Endothelial cell of umbilical vein (primary cell): ENCODE measurements at regions not wholly inside any gene's neighbourhood (a gene's known extent, or its start where the extent isn't known, plus 50 kb on each side); places are given as distances from the start of the nearest gene placed in this dataset.

Experiments
- BruUV-seq: library from RNA; stranded (reverse); fragments of 400-500 nt; replicated peaks from 2 replicates; lab custom pipeline; 2021; lab: Mats Ljungman, UMichigan
- CTCF ChIA-PET: fragments of 300-600, 350-600 bp; sonication (Branson Sonifier 250); formaldehyde crosslinking; loops from one replicate; lab custom pipeline; 2021; ENCODE audit warnings: antibody characterized with exemption, inconsistent platforms; lab: Charles Lee
- POLR2A ChIA-PET: fragments of 300-600, 350-600 bp; sonication (Branson Sonifier 250); formaldehyde crosslinking; loops from one replicate; lab custom pipeline; 2021; ENCODE audit warnings: antibody characterized with exemption, inconsistent platforms; lab: Charles Lee
- DNase-seq: peaks from one replicate; pipeline ENCODE4 v3.0.0-alpha.2; 2011; ENCODE audit warnings: low read depth, low spot score
- FAIRE-seq: peaks from 2 replicates; lab custom pipeline; 2011; peaks lifted over from hg19 to GRCh38; lab: Jason Lieb, UNC
- H2AFZ ChIP-seq: 2 replicates; pipeline ENCODE4 v1.6.0; 2012; ENCODE audit warnings: low read depth, low read length, control low read depth, inconsistent platforms
- H3K27ac ChIP-seq: 2 replicates; pipeline ENCODE4 v1.5.1; 2011; ENCODE audit warnings: low read depth, mild to moderate bottlenecking, control low read depth, low read length, moderate library complexity; ENCODE audit not compliant: insufficient read depth
- H3K27me3 ChIP-seq, 2 experiments: 2 replicates each; pipeline versions ENCODE4 v1.6.0 to v1.6.1; 2011; ENCODE audit warnings: low read length in 2 of 2, mixed read lengths in 1 of 2; ENCODE audit not compliant: control insufficient read depth in 2 of 2, insufficient read depth in 2 of 2
- H3K36me3 ChIP-seq, 2 experiments: 2 replicates in 1 of 2; 3 replicates in 1 of 2; pipeline ENCODE4 v1.5.1; 2011; ENCODE audit warnings: low read length in 2 of 2, mild to moderate bottlenecking in 1 of 2, moderate library complexity in 1 of 2; ENCODE audit not compliant: control insufficient read depth in 2 of 2, insufficient read depth in 2 of 2; ENCODE audit errors: extremely low read depth in 1 of 2
- H3K4me1 ChIP-seq: 3 replicates; pipeline ENCODE4 v1.5.1; 2011; ENCODE audit warnings: mild to moderate bottlenecking, low read length; ENCODE audit not compliant: control insufficient read depth, insufficient read depth; ENCODE audit errors: extremely low read depth
- H3K4me2 ChIP-seq: 2 replicates; pipeline ENCODE4 v1.6.1; 2011; ENCODE audit warnings: low read length, control low read depth, mixed read lengths; ENCODE audit not compliant: insufficient read depth
- H3K4me3 ChIP-seq, 3 experiments: fragments of 200-600 bp in 1 of 3; sonication (generic), shearing (Covaris generic) in 1 of 3; replicated peaks in 1 of 3; 2 replicates each; pipeline ENCODE4 v1.5.1; 2011 to 2016; ENCODE audit warnings: control low read depth in 3 of 3, low read length in 3 of 3, mild to moderate bottlenecking in 2 of 3, inconsistent platforms in 1 of 3, low read depth in 1 of 3, moderate library complexity in 1 of 3; ENCODE audit not compliant: insufficient read depth in 1 of 3
- H3K79me2 ChIP-seq: 2 replicates; pipeline ENCODE4 v1.6.0; 2012; ENCODE audit warnings: low read length, inconsistent platforms; ENCODE audit not compliant: control insufficient read depth, insufficient read depth
- H3K9ac ChIP-seq: replicated peaks from 2 replicates; pipeline ENCODE3; 2011; ENCODE audit warnings: low read length, control low read depth; ENCODE audit not compliant: insufficient read depth; ENCODE audit errors: extremely low read depth
- H3K9me1 ChIP-seq: replicated peaks from 3 replicates; pipeline ENCODE4 v1.6.0; 2011; ENCODE audit warnings: mild to moderate bottlenecking, low read length; ENCODE audit not compliant: control insufficient read depth, insufficient read depth; ENCODE audit errors: extremely low read depth
- H3K9me3 ChIP-seq: replicated peaks from 2 replicates; pipeline ENCODE4 v1.5.1; 2012; ENCODE audit warnings: low read length, inconsistent platforms; ENCODE audit not compliant: control insufficient read depth, insufficient read depth
- H4K20me1 ChIP-seq: replicated peaks from 2 replicates; pipeline ENCODE3; 2011; ENCODE audit warnings: mild to moderate bottlenecking, low read length; ENCODE audit not compliant: control insufficient read depth, insufficient read depth; ENCODE audit errors: extremely low read depth
- FOS ChIP-seq: IDR thresholded peaks from 2 replicates; pipeline ENCODE4 v1.6.1; 2011; ENCODE audit warnings: mild to moderate bottlenecking, low read length, moderate library complexity, borderline replicate concordance; ENCODE audit not compliant: insufficient read depth
- GATA2 ChIP-seq: IDR thresholded peaks from 2 replicates; pipeline ENCODE4 v1.7.0; 2011; ENCODE audit warnings: low read depth, mild to moderate bottlenecking, moderate library complexity, mixed read lengths, low read length; ENCODE audit not compliant: insufficient read length, insufficient read depth
- JUN ChIP-seq: IDR thresholded peaks from 2 replicates; pipeline ENCODE4 v1.6.1; 2011; ENCODE audit warnings: borderline replicate concordance, low read depth; ENCODE audit not compliant: insufficient read length, insufficient read depth
- POLR2A ChIP-seq: IDR thresholded peaks from 2 replicates; pipeline ENCODE4 v1.6.1; 2012; ENCODE audit warnings: low read depth, mild to moderate bottlenecking, control low read depth, low read length
- POLR2AphosphoS5 ChIP-seq: IDR thresholded peaks from 2 replicates; pipeline ENCODE4 v1.6.1; 2012; ENCODE audit warnings: low read depth, mild to moderate bottlenecking, control low read depth, low read length, moderate library complexity; ENCODE audit not compliant: insufficient read depth
- dilution Hi-C: fragments of 300-500 bp; cut with MboI; formaldehyde crosslinking; loops from one replicate; pipeline ENCODE4 v1.15.0; 2019; ENCODE audit warnings: low sequenced_read_pairs; ENCODE audit not compliant: extremely low pct_ligation_motif_present
- intact Hi-C: fragments of 100-400 bp; cut with micrococcal nuclease; formaldehyde crosslinking; loops from one replicate; pipeline ENCODE4 v1.10.0; 2022
- TF ChIP-seq, protein P1 (sequence below): IDR thresholded peaks from 2 replicates; pipeline ENCODE4 v1.6.1; 2011; ENCODE audit not compliant: insufficient read depth, insufficient read length
- TF ChIP-seq, protein P2 (sequence below), 2 donors: IDR thresholded peaks; 1 replicate in 1 of 2; 2 replicates in 1 of 2; pipeline ENCODE4 v1.5.1; 2011; ENCODE audit warnings: low read length in 2 of 2, mild to moderate bottlenecking in 2 of 2, moderate library complexity in 2 of 2, control low read depth in 1 of 2, inconsistent platforms in 1 of 2, low read depth in 1 of 2; ENCODE audit not compliant: insufficient read depth in 1 of 2; ENCODE audit errors: extremely low read depth in 1 of 2

DNA sequence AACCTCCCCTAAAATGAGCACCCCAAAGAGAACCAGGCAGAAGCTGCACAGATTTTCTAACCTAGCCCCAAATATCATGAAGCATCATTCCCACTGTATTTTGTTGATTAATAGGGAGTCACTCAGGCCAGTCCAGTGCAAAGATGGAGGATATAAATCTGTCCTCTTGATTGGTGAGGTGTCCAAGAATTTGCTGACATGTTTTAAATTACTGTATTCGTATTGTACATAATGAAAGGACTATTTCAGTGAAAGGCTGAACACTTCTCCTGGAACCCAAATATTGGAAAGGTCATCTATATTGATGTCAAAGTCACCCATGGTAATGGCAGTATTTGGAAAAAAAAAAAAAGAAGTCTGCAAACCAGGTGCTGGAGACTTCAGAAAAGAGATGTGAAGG lies 477.5 kb downstream of the RMST start:
- Histone ChIP-seq H3K4me3 (no peak overlapping the region), H3K27ac (no peak overlapping the region), H4K20me1 (no peaks in the 10 kb centered on the region), H3K4me1 (no peaks in the 10 kb centered on the region), H3K79me2 (no peaks in the 10 kb centered on the region), H3K9ac (no peak overlapping the region), H3K4me2 (no peak overlapping the region), H3K27me3 (no peaks in the 10 kb centered on the region), H3K9me1 (no peaks in the 10 kb centered on the region), H3K9me3 (no peaks in the 10 kb centered on the region), H3K36me3 (no peaks in the 10 kb centered on the region), H2AFZ (no peak overlapping the region)
- CTCF ChIA-PET = no interaction called here
- no TSS peak for BruUV-seq
- TF ChIP-seq GATA2 = no peak
- no peak for TF ChIP-seq POLR2AphosphoS5
- TF ChIP-seq JUN = no peak
- TF ChIP-seq, protein P1, sequence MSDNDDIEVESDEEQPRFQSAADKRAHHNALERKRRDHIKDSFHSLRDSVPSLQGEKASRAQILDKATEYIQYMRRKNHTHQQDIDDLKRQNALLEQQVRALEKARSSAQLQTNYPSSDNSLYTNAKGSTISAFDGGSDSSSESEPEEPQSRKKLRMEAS = no peak
- TF ChIP-seq, protein P2, sequence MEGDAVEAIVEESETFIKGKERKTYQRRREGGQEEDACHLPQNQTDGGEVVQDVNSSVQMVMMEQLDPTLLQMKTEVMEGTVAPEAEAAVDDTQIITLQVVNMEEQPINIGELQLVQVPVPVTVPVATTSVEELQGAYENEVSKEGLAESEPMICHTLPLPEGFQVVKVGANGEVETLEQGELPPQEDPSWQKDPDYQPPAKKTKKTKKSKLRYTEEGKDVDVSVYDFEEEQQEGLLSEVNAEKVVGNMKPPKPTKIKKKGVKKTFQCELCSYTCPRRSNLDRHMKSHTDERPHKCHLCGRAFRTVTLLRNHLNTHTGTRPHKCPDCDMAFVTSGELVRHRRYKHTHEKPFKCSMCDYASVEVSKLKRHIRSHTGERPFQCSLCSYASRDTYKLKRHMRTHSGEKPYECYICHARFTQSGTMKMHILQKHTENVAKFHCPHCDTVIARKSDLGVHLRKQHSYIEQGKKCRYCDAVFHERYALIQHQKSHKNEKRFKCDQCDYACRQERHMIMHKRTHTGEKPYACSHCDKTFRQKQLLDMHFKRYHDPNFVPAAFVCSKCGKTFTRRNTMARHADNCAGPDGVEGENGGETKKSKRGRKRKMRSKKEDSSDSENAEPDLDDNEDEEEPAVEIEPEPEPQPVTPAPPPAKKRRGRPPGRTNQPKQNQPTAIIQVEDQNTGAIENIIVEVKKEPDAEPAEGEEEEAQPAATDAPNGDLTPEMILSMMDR (IDR thresholded peaks at IDR 0.05; ENCODE audit: extremely low read depth in 1 of 2, insufficient read depth in 1 of 2, low read depth in 1 of 2, low read length in 2 of 2) = no peak
- TF ChIP-seq POLR2A = no peak
- TF ChIP-seq FOS = no peak
- POLR2A ChIA-PET = no interaction called here
- intact Hi-C loops (no loop called here), dilution Hi-C loops (no loop called here)
- no peak for DNase-seq
- no peak for FAIRE-seq
